H1 (cell line): ENCODE measurements at regions not wholly inside any gene's neighbourhood (a gene's known extent, or its start where the extent isn't known, plus 50 kb on each side); places are given as distances from the start of the nearest gene placed in this dataset.

Source experiments
- CTCF ChIA-PET: fragments of 300-600 bp; sonication (Branson Sonifier 250); formaldehyde crosslinking; loops from one replicate; lab custom pipeline; 2021; ENCODE audit not compliant: partially characterized antibody; lab: Charles Lee
- POLR2A ChIA-PET: fragments of 300-600 bp; sonication (Branson Sonifier 250); formaldehyde crosslinking; loops from one replicate; lab custom pipeline; 2021; ENCODE audit warnings: inconsistent platforms; ENCODE audit not compliant: partially characterized antibody; lab: Charles Lee
- DNase-seq, 2 experiments: peaks; one replicate each; pipeline versions ENCODE4 v3.0.0 to v3.0.0-alpha.2; 2010 to 2022; ENCODE audit warnings: low spot score in 2 of 2, low read depth in 1 of 2, mixed read lengths in 1 of 2
- FAIRE-seq: peaks from 2 replicates; lab custom pipeline; 2011; peaks lifted over from hg19 to GRCh38; lab: Jason Lieb, UNC
- H2AFZ ChIP-seq: 2 replicates; pipeline ENCODE4 v1.8.1; 2012; ENCODE audit warnings: low read length, inconsistent platforms
- H2AK5ac ChIP-seq: 2 replicates; pipeline ENCODE4 v1.6.1; 2013; ENCODE audit warnings: low read depth, low read length
- H2BK120ac ChIP-seq: replicated peaks from 2 replicates; pipeline ENCODE3; 2013; ENCODE audit warnings: low read depth, low read length, inconsistent platforms
- H2BK12ac ChIP-seq: 2 replicates; pipeline ENCODE4 v1.6.1; 2013; ENCODE audit warnings: low read depth, low read length
- H2BK15ac ChIP-seq: 2 replicates; pipeline ENCODE4 v1.6.1; 2013; ENCODE audit warnings: low read length
- H2BK20ac ChIP-seq: 2 replicates; pipeline ENCODE4 v1.6.1; 2013; ENCODE audit warnings: low read length
- H2BK5ac ChIP-seq: 2 replicates; pipeline ENCODE4 v1.6.1; 2013; ENCODE audit warnings: low read depth, low read length
- H3K14ac ChIP-seq: 2 replicates; pipeline ENCODE4 v1.6.1; 2013; ENCODE audit warnings: inconsistent platforms; ENCODE audit not compliant: insufficient read length
- H3K18ac ChIP-seq: 2 replicates; pipeline ENCODE4 v1.6.1; 2013; ENCODE audit warnings: low read length; ENCODE audit errors: extremely low read depth
- H3K23ac ChIP-seq: 2 replicates; pipeline ENCODE4 v1.6.1; 2013; ENCODE audit warnings: inconsistent platforms; ENCODE audit not compliant: insufficient read length
- H3K23me2 ChIP-seq: 2 replicates; pipeline ENCODE4 v1.6.1; 2013; ENCODE audit warnings: low read depth, low read length
- H3K27ac ChIP-seq: 2 replicates; pipeline ENCODE4 v1.6.1; 2011; ENCODE audit warnings: low read depth, low read length, inconsistent platforms
- H3K27me3 ChIP-seq, 4 experiments: replicated peaks in 1 of 4; 1 replicate in 1 of 4; 2 replicates in 3 of 4; pipeline versions ENCODE4 v1.6.1 to v1.8.1; 2011 to 2013; ENCODE audit warnings: low read length in 3 of 4, mild to moderate bottlenecking in 3 of 4, inconsistent platforms in 2 of 4, mixed read lengths in 2 of 4, moderate library complexity in 1 of 4; ENCODE audit not compliant: control insufficient read depth in 3 of 4, insufficient read depth in 3 of 4; ENCODE audit errors: extremely low read depth in 1 of 4
- H3K36me3 ChIP-seq, 4 experiments: 2 replicates each; pipeline versions ENCODE4 v1.6.1 to v1.8.1; 2011 to 2013; ENCODE audit warnings: mild to moderate bottlenecking in 4 of 4, low read length in 3 of 4, moderate library complexity in 2 of 4, control low read depth in 1 of 4, inconsistent platforms in 1 of 4; ENCODE audit not compliant: insufficient read depth in 4 of 4, control insufficient read depth in 2 of 4
- H3K4ac ChIP-seq: replicated peaks from 2 replicates; pipeline ENCODE3; 2013; ENCODE audit warnings: low read length, low read depth, mixed read lengths, inconsistent platforms; ENCODE audit not compliant: insufficient read length
- H3K4me1 ChIP-seq, 4 experiments: replicated peaks in 1 of 4; 1 replicate in 1 of 4; 2 replicates in 3 of 4; pipeline versions ENCODE4 v1.6.1 to v1.8.1; 2011 to 2013; ENCODE audit warnings: low read length in 3 of 4, inconsistent platforms in 2 of 4, mixed read lengths in 1 of 4; ENCODE audit not compliant: insufficient read depth in 4 of 4, control insufficient read depth in 3 of 4
- H3K4me2 ChIP-seq, 2 experiments: 2 replicates each; pipeline versions ENCODE4 v1.6.1 to v1.8.1; 2011 to 2013; ENCODE audit warnings: low read depth in 2 of 2, low read length in 2 of 2, control low read depth in 1 of 2, inconsistent platforms in 1 of 2, mild to moderate bottlenecking in 1 of 2; ENCODE audit not compliant: insufficient read depth in 1 of 2
- H3K4me3 ChIP-seq, 4 experiments: fragments of 200-600, 300-600 bp in 1 of 4; sonication (generic), shearing (Covaris generic), sonication (Bioruptor Twin) in 1 of 4; 2 replicates each; pipeline versions ENCODE4 v1.5.1 to v1.8.1; 2011 to 2016; ENCODE audit warnings: low read length in 4 of 4, low read depth in 3 of 4, control low read depth in 2 of 4, inconsistent platforms in 2 of 4, mild to moderate bottlenecking in 2 of 4, mixed read lengths in 1 of 4, moderate library complexity in 1 of 4; ENCODE audit not compliant: insufficient read depth in 2 of 4; ENCODE audit errors: extremely low read depth in 1 of 4
- H3K56ac ChIP-seq: replicated peaks from 2 replicates; pipeline ENCODE3; 2013; ENCODE audit warnings: low read depth, mild to moderate bottlenecking, mixed read lengths, low read length, inconsistent platforms; ENCODE audit not compliant: insufficient read length
- H3K79me1 ChIP-seq: 2 replicates; pipeline ENCODE4 v1.6.1; 2013; ENCODE audit warnings: low read depth, low read length, control low read depth
- H3K79me2 ChIP-seq, 2 experiments: 2 replicates each; pipeline versions ENCODE4 v1.6.1 to v1.8.1; 2012 to 2013; ENCODE audit warnings: low read length in 2 of 2, mild to moderate bottlenecking in 2 of 2, inconsistent platforms in 1 of 2; ENCODE audit not compliant: insufficient read depth in 2 of 2, control insufficient read depth in 1 of 2
- H3K9ac ChIP-seq, 4 experiments: replicated peaks in 1 of 4; 1 replicate in 1 of 4; 2 replicates in 3 of 4; pipeline versions ENCODE4 v1.6.1 to v1.8.1; 2011 to 2013; ENCODE audit warnings: low read depth in 3 of 4, low read length in 3 of 4, control low read depth in 2 of 4, mild to moderate bottlenecking in 2 of 4, moderate library complexity in 2 of 4, inconsistent platforms in 1 of 4; ENCODE audit errors: extremely low read depth in 1 of 4
- H3K9me3 ChIP-seq, 2 experiments: 2 replicates each; pipeline versions ENCODE4 v1.6.1 to v1.8.1; 2012 to 2013; ENCODE audit warnings: mild to moderate bottlenecking in 2 of 2, moderate library complexity in 2 of 2, control low read depth in 1 of 2, inconsistent platforms in 1 of 2, low read depth in 1 of 2, low read length in 1 of 2, mixed read lengths in 1 of 2; ENCODE audit not compliant: insufficient read depth in 2 of 2
- H4K20me1 ChIP-seq, 2 experiments: replicated peaks in 1 of 2; 2 replicates each; pipeline versions ENCODE3 to v1.8.1; 2011 to 2013; ENCODE audit warnings: inconsistent platforms in 2 of 2, low read length in 2 of 2, mild to moderate bottlenecking in 1 of 2; ENCODE audit not compliant: insufficient read depth in 2 of 2, control insufficient read depth in 1 of 2
- H4K5ac ChIP-seq: 2 replicates; pipeline ENCODE4 v1.6.1; 2013; ENCODE audit warnings: low read length, low read depth, mixed read lengths, inconsistent platforms; ENCODE audit not compliant: insufficient read length
- H4K8ac ChIP-seq: 2 replicates; pipeline ENCODE4 v1.8.0; 2013; ENCODE audit warnings: mild to moderate bottlenecking, moderate library complexity, low read length, inconsistent platforms; ENCODE audit not compliant: insufficient read depth; ENCODE audit errors: extremely low read depth
- H4K91ac ChIP-seq: replicated peaks from 2 replicates; pipeline ENCODE3; 2013; ENCODE audit warnings: low read length, mixed read lengths, inconsistent platforms; ENCODE audit not compliant: insufficient read length
- EGR1 ChIP-seq: IDR thresholded peaks from 2 replicates; pipeline ENCODE4 v1.6.1; 2011; ENCODE audit warnings: low read depth, low read length, borderline replicate concordance
- HDAC2 ChIP-seq, 2 experiments: fragments of 300-600 bp in 1 of 2; sonication (generic) in 1 of 2; IDR thresholded peaks; 2 replicates each; pipeline ENCODE4 v1.6.1; 2011 to 2012; ENCODE audit warnings: low read depth in 2 of 2, low read length in 2 of 2, mild to moderate bottlenecking in 2 of 2, moderate library complexity in 2 of 2, borderline replicate concordance in 1 of 2, inconsistent platforms in 1 of 2
- PHF8 ChIP-seq: fragments of 200-600 bp; sonication (generic); conservative IDR thresholded peaks from 2 replicates; pipeline ENCODE4 v1.7.1; 2012; ENCODE audit warnings: low read depth, mild to moderate bottlenecking, inconsistent platforms, low read length, moderate library complexity
- POLR2A ChIP-seq, 2 experiments: IDR thresholded peaks; 1 replicate in 1 of 2; 2 replicates in 1 of 2; pipeline ENCODE4 v1.6.1; 2011; ENCODE audit warnings: low read depth in 2 of 2, low read length in 2 of 2, mild to moderate bottlenecking in 2 of 2; ENCODE audit errors: control extremely low read depth in 1 of 2
- POLR2AphosphoS5 ChIP-seq: IDR thresholded peaks from 2 replicates; pipeline ENCODE4 v1.6.1; 2011; ENCODE audit warnings: low read depth, low read length
- RNF2 ChIP-seq: fragments of 200-900, 300-1000 bp; sonication (generic); IDR thresholded peaks from 2 replicates; pipeline ENCODE4 v1.7.1; 2016; ENCODE audit warnings: borderline replicate concordance, low read depth, mild to moderate bottlenecking, antibody characterized with exemption, low read length; ENCODE audit not compliant: poor library complexity, severe bottlenecking; ENCODE audit errors: missing control alignments
- SIN3A ChIP-seq, 2 experiments: IDR thresholded peaks in 1 of 2; conservative IDR thresholded peaks in 1 of 2; 2 replicates each; pipeline ENCODE4 v1.6.1; 2011 to 2012; ENCODE audit warnings: low read length in 2 of 2, improper control_type of control experiment in 1 of 2, low read depth in 1 of 2, mild to moderate bottlenecking in 1 of 2
- SIX5 ChIP-seq: IDR thresholded peaks from 2 replicates; pipeline ENCODE4 v1.6.1; 2011; ENCODE audit warnings: mild to moderate bottlenecking, low read depth, low read length
- SP1 ChIP-seq: IDR thresholded peaks from 2 replicates; pipeline ENCODE4 v1.6.1; 2011; ENCODE audit warnings: low read depth, low read length
- YY1 ChIP-seq: IDR thresholded peaks from 2 replicates; pipeline ENCODE4 v1.6.1; 2011; ENCODE audit warnings: low read depth, mild to moderate bottlenecking, low read length
- ZNF274 ChIP-seq: IDR thresholded peaks from 2 replicates; pipeline ENCODE4 v1.7.0; 2012; ENCODE audit warnings: low read length, borderline replicate concordance; ENCODE audit errors: extremely low read depth
- WGBS, 2 experiments: shearing (Covaris generic) in 1 of 2; methylation state at CpG; one replicate each; pipeline versions ENCODE4 v1.1.6 to v1.1.7; 2013 to 2015; ENCODE audit warnings: low lambda C conversion rate in 2 of 2, mixed read lengths in 2 of 2, inconsistent platforms in 1 of 2, low coverage in 1 of 2, missing lambda C conversion rate in 1 of 2; ENCODE audit not compliant: insufficient replicate concordance in 2 of 2, insufficient coverage in 1 of 2, insufficient read length in 1 of 2; ENCODE audit errors: extremely low coverage in 1 of 2, missing lambda C conversion rate in 1 of 2; 5-methylcytosine and 5-hydroxymethylcytosine counted together
- TF ChIP-seq, protein P1 (sequence below), 3 experiments: IDR thresholded peaks; 1 replicate in 2 of 3; 2 replicates in 1 of 3; pipeline versions ENCODE4 v1.5.1 to v1.6.1; 2011; ENCODE audit warnings: low read length in 3 of 3, mild to moderate bottlenecking in 3 of 3, inconsistent platforms in 2 of 3, low read depth in 1 of 3, moderate library complexity in 1 of 3; ENCODE audit not compliant: insufficient read depth in 1 of 3; ENCODE audit errors: control extremely low read depth in 1 of 3

DNA sequence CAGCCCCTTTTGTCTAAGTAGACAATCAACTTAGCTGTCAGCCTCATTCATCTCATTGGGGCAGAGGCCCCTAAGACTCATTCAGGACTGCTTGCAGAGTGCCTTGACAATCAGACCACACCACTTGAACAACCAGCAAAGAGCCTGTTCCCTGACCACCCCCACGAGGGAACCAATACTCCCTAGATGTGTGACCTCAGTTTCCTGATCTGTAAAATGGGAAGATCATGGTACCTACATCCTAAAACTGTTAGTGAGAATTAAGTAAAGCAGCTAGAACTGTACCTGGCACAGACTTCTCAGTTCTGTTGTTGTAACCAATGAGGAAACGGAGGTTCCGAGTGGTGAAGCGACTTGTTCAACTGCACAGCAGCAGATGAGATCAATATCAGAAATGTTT lies 298.5 kb downstream of the RRAGC start:
- ChIA-PET CTCF (interaction anchor here (1.2 to 1.8 kb wide), 2 partner anchors 10 to 61 kb away, joined by 4 read pairs; no protein-coding TSS in a partner anchor), POLR2A (no interaction called here)
- H3K79me1 ChIP-seq: no peaks in the 10 kb centered on the region
- no peak overlapping the region for H3K4ac ChIP-seq
- no peak overlapping the region for H3K4me2 ChIP-seq
- no peak overlapping the region for H2BK120ac ChIP-seq
- H3K23me2 ChIP-seq: peaks cover 8% of the 10 kb centered on the region; the same call in 1 of the 2 replicates
- H4K91ac ChIP-seq: no peak overlapping the region
- H2BK12ac ChIP-seq: no peak overlapping the region
- no peak overlapping the region for H4K5ac ChIP-seq
- no peak overlapping the region for H3K4me3 ChIP-seq
- H3K4me1 ChIP-seq: peaks cover 14 to 22% (median 16%) of the 10 kb centered on the region in 4 experiments
- no peak for FAIRE-seq
- no peak overlapping the region for H3K9ac ChIP-seq
- H2BK15ac ChIP-seq: 0 out of 2 replicates have a peak overlapping the region, but pooled peaks have one; percentile 18
- H3K18ac ChIP-seq: no peak overlapping the region
- H3K27ac ChIP-seq: no peak overlapping the region
- H3K27me3 ChIP-seq: peaks cover 0 to 10% (median 8%) of the 10 kb centered on the region in 4 experiments; a peak in 4 of 7 replicates
- no peak overlapping the region for H2AFZ ChIP-seq
- no peaks in the 10 kb centered on the region for H3K36me3 ChIP-seq
- H2AK5ac ChIP-seq: no peak overlapping the region
- no peak overlapping the region for H2BK20ac ChIP-seq
- no peaks in the 10 kb centered on the region for H3K9me3 ChIP-seq
- H3K79me2 ChIP-seq: no peaks in the 10 kb centered on the region
- H2BK5ac ChIP-seq: no peak overlapping the region
- no peak overlapping the region for H3K56ac ChIP-seq
- H4K20me1 ChIP-seq: no peaks in the 10 kb centered on the region
- WGBS, 2 experiments: 93% methylated on average over 4 of the region's 4 CpGs; no CpG with 5 or more reads in 1 of the 2 experiments
- no peak overlapping the region for H3K14ac ChIP-seq
- no peak overlapping the region for H4K8ac ChIP-seq
- no peak for DNase-seq
- no peak overlapping the region for H3K23ac ChIP-seq
- TF ChIP-seq POLR2AphosphoS5 (no peak), HDAC2 (IDR thresholded peaks at IDR 0.05; ENCODE audit: borderline replicate concordance in 1 of 2, low read depth in 2 of 2, low read length in 2 of 2) (no peak), ZNF274 (no peak), SIX5 (no peak), SP1 (no peak), SIN3A (conservative IDR thresholded peaks at IDR 0.05 in 1 of 2, IDR thresholded peaks at IDR 0.05 in 1 of 2; ENCODE audit: low read depth in 1 of 2, low read length in 2 of 2) (no peak), RNF2 (no peak), YY1 (no peak), EGR1 (no peak), PHF8 (no peak), POLR2A (IDR thresholded peaks at IDR 0.05; ENCODE audit: control extremely low read depth in 1 of 2, low read depth in 2 of 2, low read length in 2 of 2) (no peak)
- TF ChIP-seq, protein P1, sequence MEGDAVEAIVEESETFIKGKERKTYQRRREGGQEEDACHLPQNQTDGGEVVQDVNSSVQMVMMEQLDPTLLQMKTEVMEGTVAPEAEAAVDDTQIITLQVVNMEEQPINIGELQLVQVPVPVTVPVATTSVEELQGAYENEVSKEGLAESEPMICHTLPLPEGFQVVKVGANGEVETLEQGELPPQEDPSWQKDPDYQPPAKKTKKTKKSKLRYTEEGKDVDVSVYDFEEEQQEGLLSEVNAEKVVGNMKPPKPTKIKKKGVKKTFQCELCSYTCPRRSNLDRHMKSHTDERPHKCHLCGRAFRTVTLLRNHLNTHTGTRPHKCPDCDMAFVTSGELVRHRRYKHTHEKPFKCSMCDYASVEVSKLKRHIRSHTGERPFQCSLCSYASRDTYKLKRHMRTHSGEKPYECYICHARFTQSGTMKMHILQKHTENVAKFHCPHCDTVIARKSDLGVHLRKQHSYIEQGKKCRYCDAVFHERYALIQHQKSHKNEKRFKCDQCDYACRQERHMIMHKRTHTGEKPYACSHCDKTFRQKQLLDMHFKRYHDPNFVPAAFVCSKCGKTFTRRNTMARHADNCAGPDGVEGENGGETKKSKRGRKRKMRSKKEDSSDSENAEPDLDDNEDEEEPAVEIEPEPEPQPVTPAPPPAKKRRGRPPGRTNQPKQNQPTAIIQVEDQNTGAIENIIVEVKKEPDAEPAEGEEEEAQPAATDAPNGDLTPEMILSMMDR (IDR thresholded peaks at IDR 0.05; ENCODE audit: control extremely low read depth in 1 of 3, insufficient read depth in 1 of 3, low read depth in 1 of 3, low read length in 3 of 3): no peak
